ENCODE measurements at regions not wholly inside any gene's neighbourhood (a gene's known extent, or its start where the extent isn't known, plus 50 kb on each side); places are given as distances from the start of the nearest gene placed in this dataset.

GRCh38 chr7:54662701-54663100 is 96.3 kb downstream of the SEC61G start:
- TF ChIP-seq ZNF121 (CRISPR knock-in tag; conservative IDR thresholded peaks at IDR 0.05) (no peak), EP300 (IDR thresholded peaks at IDR 0.05; ENCODE audit: low read length) (no peak), ZBTB40 (IDR thresholded peaks at IDR 0.05) (no peak), ZBTB40 (CRISPR knock-in tag; IDR thresholded peaks at IDR 0.05) (no peak), DACH1 (IDR thresholded peaks at IDR 0.05; ENCODE audit: partially characterized antibody) (no peak), RBM34 (IDR thresholded peaks at IDR 0.05; ENCODE audit: borderline replicate concordance, insufficient read depth, low read length) (no peak), PKNOX1 (IDR thresholded peaks at IDR 0.05) (no peak), ZNF140 (CRISPR knock-in tag; IDR thresholded peaks at IDR 0.05) (no peak), NFYB (IDR thresholded peaks at IDR 0.05; ENCODE audit: extremely low read depth, insufficient read length) (no peak), ZNF354B (CRISPR knock-in tag; IDR thresholded peaks at IDR 0.05) (no peak), TEAD1 (CRISPR knock-in tag; IDR thresholded peaks at IDR 0.05) (no peak), CHD2 (IDR thresholded peaks at IDR 0.05; ENCODE audit: low read depth, low read length) (no peak)
- TF ChIP-seq, protein P1, sequence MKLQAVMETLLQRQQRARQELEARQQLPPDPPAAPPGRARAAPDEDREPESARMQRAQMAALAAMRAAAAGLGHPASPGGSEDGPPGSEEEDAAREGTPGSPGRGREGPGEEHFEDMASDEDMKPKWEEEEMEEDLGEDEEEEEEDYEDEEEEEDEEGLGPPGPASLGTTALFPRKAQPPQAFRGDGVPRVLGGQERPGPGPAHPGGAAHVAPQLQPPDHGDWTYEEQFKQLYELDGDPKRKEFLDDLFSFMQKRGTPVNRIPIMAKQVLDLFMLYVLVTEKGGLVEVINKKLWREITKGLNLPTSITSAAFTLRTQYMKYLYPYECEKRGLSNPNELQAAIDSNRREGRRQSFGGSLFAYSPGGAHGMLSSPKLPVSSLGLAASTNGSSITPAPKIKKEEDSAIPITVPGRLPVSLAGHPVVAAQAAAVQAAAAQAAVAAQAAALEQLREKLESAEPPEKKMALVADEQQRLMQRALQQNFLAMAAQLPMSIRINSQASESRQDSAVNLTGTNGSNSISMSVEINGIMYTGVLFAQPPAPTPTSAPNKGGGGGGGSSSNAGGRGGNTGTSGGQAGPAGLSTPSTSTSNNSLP (IDR thresholded peaks at IDR 0.05; ENCODE audit: borderline replicate concordance, low read depth, low read length), result no peak
- TF ChIP-seq, protein P2, sequence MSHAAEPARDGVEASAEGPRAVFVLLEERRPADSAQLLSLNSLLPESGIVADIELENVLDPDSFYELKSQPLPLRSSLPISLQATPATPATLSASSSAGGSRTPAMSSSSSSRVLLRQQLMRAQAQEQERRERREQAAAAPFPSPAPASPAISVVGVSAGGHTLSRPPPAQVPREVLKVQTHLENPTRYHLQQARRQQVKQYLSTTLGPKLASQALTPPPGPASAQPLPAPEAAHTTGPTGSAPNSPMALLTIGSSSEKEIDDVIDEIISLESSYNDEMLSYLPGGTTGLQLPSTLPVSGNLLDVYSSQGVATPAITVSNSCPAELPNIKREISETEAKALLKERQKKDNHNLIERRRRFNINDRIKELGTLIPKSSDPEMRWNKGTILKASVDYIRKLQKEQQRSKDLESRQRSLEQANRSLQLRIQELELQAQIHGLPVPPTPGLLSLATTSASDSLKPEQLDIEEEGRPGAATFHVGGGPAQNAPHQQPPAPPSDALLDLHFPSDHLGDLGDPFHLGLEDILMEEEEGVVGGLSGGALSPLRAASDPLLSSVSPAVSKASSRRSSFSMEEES (CRISPR knock-in tag; IDR thresholded peaks at IDR 0.05), result no peak

Data from K562 (cell line).